H1 (cell line): ENCODE measurements at regions not wholly inside any gene's neighbourhood (a gene's known extent, or its start where the extent isn't known, plus 50 kb on each side); places are given as distances from the start of the nearest gene placed in this dataset.

ENCODE experiments used
- CTCF ChIA-PET: fragments of 300-600 bp; sonication (Branson Sonifier 250); formaldehyde crosslinking; loops from one replicate; lab custom pipeline; 2021; ENCODE audit not compliant: partially characterized antibody; lab: Charles Lee
- POLR2A ChIA-PET: fragments of 300-600 bp; sonication (Branson Sonifier 250); formaldehyde crosslinking; loops from one replicate; lab custom pipeline; 2021; ENCODE audit warnings: inconsistent platforms; ENCODE audit not compliant: partially characterized antibody; lab: Charles Lee
- DNase-seq, 2 experiments: peaks; one replicate each; pipeline versions ENCODE4 v3.0.0 to v3.0.0-alpha.2; 2010 to 2022; ENCODE audit warnings: low spot score in 2 of 2, low read depth in 1 of 2, mixed read lengths in 1 of 2
- FAIRE-seq: peaks from 2 replicates; lab custom pipeline; 2011; peaks lifted over from hg19 to GRCh38; lab: Jason Lieb, UNC
- H2AFZ ChIP-seq: 2 replicates; pipeline ENCODE4 v1.8.1; 2012; ENCODE audit warnings: low read length, inconsistent platforms
- H2AK5ac ChIP-seq: 2 replicates; pipeline ENCODE4 v1.6.1; 2013; ENCODE audit warnings: low read depth, low read length
- H2BK120ac ChIP-seq: replicated peaks from 2 replicates; pipeline ENCODE3; 2013; ENCODE audit warnings: low read depth, low read length, inconsistent platforms
- H2BK12ac ChIP-seq: 2 replicates; pipeline ENCODE4 v1.6.1; 2013; ENCODE audit warnings: low read depth, low read length
- H2BK15ac ChIP-seq: 2 replicates; pipeline ENCODE4 v1.6.1; 2013; ENCODE audit warnings: low read length
- H2BK20ac ChIP-seq: 2 replicates; pipeline ENCODE4 v1.6.1; 2013; ENCODE audit warnings: low read length
- H2BK5ac ChIP-seq: 2 replicates; pipeline ENCODE4 v1.6.1; 2013; ENCODE audit warnings: low read depth, low read length
- H3K14ac ChIP-seq: 2 replicates; pipeline ENCODE4 v1.6.1; 2013; ENCODE audit warnings: inconsistent platforms; ENCODE audit not compliant: insufficient read length
- H3K18ac ChIP-seq: 2 replicates; pipeline ENCODE4 v1.6.1; 2013; ENCODE audit warnings: low read length; ENCODE audit errors: extremely low read depth
- H3K23ac ChIP-seq: 2 replicates; pipeline ENCODE4 v1.6.1; 2013; ENCODE audit warnings: inconsistent platforms; ENCODE audit not compliant: insufficient read length
- H3K23me2 ChIP-seq: 2 replicates; pipeline ENCODE4 v1.6.1; 2013; ENCODE audit warnings: low read depth, low read length
- H3K27ac ChIP-seq: 2 replicates; pipeline ENCODE4 v1.6.1; 2011; ENCODE audit warnings: low read depth, low read length, inconsistent platforms
- H3K27me3 ChIP-seq, 4 experiments: replicated peaks in 1 of 4; 1 replicate in 1 of 4; 2 replicates in 3 of 4; pipeline versions ENCODE4 v1.6.1 to v1.8.1; 2011 to 2013; ENCODE audit warnings: low read length in 3 of 4, mild to moderate bottlenecking in 3 of 4, inconsistent platforms in 2 of 4, mixed read lengths in 2 of 4, moderate library complexity in 1 of 4; ENCODE audit not compliant: control insufficient read depth in 3 of 4, insufficient read depth in 3 of 4; ENCODE audit errors: extremely low read depth in 1 of 4
- H3K36me3 ChIP-seq, 4 experiments: 2 replicates each; pipeline versions ENCODE4 v1.6.1 to v1.8.1; 2011 to 2013; ENCODE audit warnings: mild to moderate bottlenecking in 4 of 4, low read length in 3 of 4, moderate library complexity in 2 of 4, control low read depth in 1 of 4, inconsistent platforms in 1 of 4; ENCODE audit not compliant: insufficient read depth in 4 of 4, control insufficient read depth in 2 of 4
- H3K4ac ChIP-seq: replicated peaks from 2 replicates; pipeline ENCODE3; 2013; ENCODE audit warnings: low read length, low read depth, mixed read lengths, inconsistent platforms; ENCODE audit not compliant: insufficient read length
- H3K4me1 ChIP-seq, 4 experiments: replicated peaks in 1 of 4; 1 replicate in 1 of 4; 2 replicates in 3 of 4; pipeline versions ENCODE4 v1.6.1 to v1.8.1; 2011 to 2013; ENCODE audit warnings: low read length in 3 of 4, inconsistent platforms in 2 of 4, mixed read lengths in 1 of 4; ENCODE audit not compliant: insufficient read depth in 4 of 4, control insufficient read depth in 3 of 4
- H3K4me2 ChIP-seq, 2 experiments: 2 replicates each; pipeline versions ENCODE4 v1.6.1 to v1.8.1; 2011 to 2013; ENCODE audit warnings: low read depth in 2 of 2, low read length in 2 of 2, control low read depth in 1 of 2, inconsistent platforms in 1 of 2, mild to moderate bottlenecking in 1 of 2; ENCODE audit not compliant: insufficient read depth in 1 of 2
- H3K4me3 ChIP-seq, 4 experiments: fragments of 200-600, 300-600 bp in 1 of 4; sonication (generic), shearing (Covaris generic), sonication (Bioruptor Twin) in 1 of 4; 2 replicates each; pipeline versions ENCODE4 v1.5.1 to v1.8.1; 2011 to 2016; ENCODE audit warnings: low read length in 4 of 4, low read depth in 3 of 4, control low read depth in 2 of 4, inconsistent platforms in 2 of 4, mild to moderate bottlenecking in 2 of 4, mixed read lengths in 1 of 4, moderate library complexity in 1 of 4; ENCODE audit not compliant: insufficient read depth in 2 of 4; ENCODE audit errors: extremely low read depth in 1 of 4
- H3K56ac ChIP-seq: replicated peaks from 2 replicates; pipeline ENCODE3; 2013; ENCODE audit warnings: low read depth, mild to moderate bottlenecking, mixed read lengths, low read length, inconsistent platforms; ENCODE audit not compliant: insufficient read length
- H3K79me1 ChIP-seq: 2 replicates; pipeline ENCODE4 v1.6.1; 2013; ENCODE audit warnings: low read depth, low read length, control low read depth
- H3K79me2 ChIP-seq, 2 experiments: 2 replicates each; pipeline versions ENCODE4 v1.6.1 to v1.8.1; 2012 to 2013; ENCODE audit warnings: low read length in 2 of 2, mild to moderate bottlenecking in 2 of 2, inconsistent platforms in 1 of 2; ENCODE audit not compliant: insufficient read depth in 2 of 2, control insufficient read depth in 1 of 2
- H3K9ac ChIP-seq, 4 experiments: replicated peaks in 1 of 4; 1 replicate in 1 of 4; 2 replicates in 3 of 4; pipeline versions ENCODE4 v1.6.1 to v1.8.1; 2011 to 2013; ENCODE audit warnings: low read depth in 3 of 4, low read length in 3 of 4, control low read depth in 2 of 4, mild to moderate bottlenecking in 2 of 4, moderate library complexity in 2 of 4, inconsistent platforms in 1 of 4; ENCODE audit errors: extremely low read depth in 1 of 4
- H3K9me3 ChIP-seq, 2 experiments: 2 replicates each; pipeline versions ENCODE4 v1.6.1 to v1.8.1; 2012 to 2013; ENCODE audit warnings: mild to moderate bottlenecking in 2 of 2, moderate library complexity in 2 of 2, control low read depth in 1 of 2, inconsistent platforms in 1 of 2, low read depth in 1 of 2, low read length in 1 of 2, mixed read lengths in 1 of 2; ENCODE audit not compliant: insufficient read depth in 2 of 2
- H4K20me1 ChIP-seq, 2 experiments: replicated peaks in 1 of 2; 2 replicates each; pipeline versions ENCODE3 to v1.8.1; 2011 to 2013; ENCODE audit warnings: inconsistent platforms in 2 of 2, low read length in 2 of 2, mild to moderate bottlenecking in 1 of 2; ENCODE audit not compliant: insufficient read depth in 2 of 2, control insufficient read depth in 1 of 2
- H4K5ac ChIP-seq: 2 replicates; pipeline ENCODE4 v1.6.1; 2013; ENCODE audit warnings: low read length, low read depth, mixed read lengths, inconsistent platforms; ENCODE audit not compliant: insufficient read length
- H4K8ac ChIP-seq: 2 replicates; pipeline ENCODE4 v1.8.0; 2013; ENCODE audit warnings: mild to moderate bottlenecking, moderate library complexity, low read length, inconsistent platforms; ENCODE audit not compliant: insufficient read depth; ENCODE audit errors: extremely low read depth
- H4K91ac ChIP-seq: replicated peaks from 2 replicates; pipeline ENCODE3; 2013; ENCODE audit warnings: low read length, mixed read lengths, inconsistent platforms; ENCODE audit not compliant: insufficient read length
- CHD1 ChIP-seq: IDR thresholded peaks from 2 replicates; pipeline ENCODE4 v1.6.1; 2012; ENCODE audit warnings: low read depth, low read length, improper control_type of control experiment
- CHD2 ChIP-seq: IDR thresholded peaks from 2 replicates; pipeline ENCODE4 v1.6.1; 2012; ENCODE audit warnings: low read length, improper control_type of control experiment
- CTCF ChIP-seq, 3 experiments: IDR thresholded peaks; 1 replicate in 2 of 3; 2 replicates in 1 of 3; pipeline versions ENCODE4 v1.5.1 to v1.6.1; 2011; ENCODE audit warnings: low read length in 3 of 3, mild to moderate bottlenecking in 3 of 3, inconsistent platforms in 2 of 3, low read depth in 1 of 3, moderate library complexity in 1 of 3; ENCODE audit not compliant: insufficient read depth in 1 of 3; ENCODE audit errors: control extremely low read depth in 1 of 3
- HDAC2 ChIP-seq, 2 experiments: fragments of 300-600 bp in 1 of 2; sonication (generic) in 1 of 2; IDR thresholded peaks; 2 replicates each; pipeline ENCODE4 v1.6.1; 2011 to 2012; ENCODE audit warnings: low read depth in 2 of 2, low read length in 2 of 2, mild to moderate bottlenecking in 2 of 2, moderate library complexity in 2 of 2, borderline replicate concordance in 1 of 2, inconsistent platforms in 1 of 2
- MAX ChIP-seq: IDR thresholded peaks from 2 replicates; pipeline ENCODE4 v1.6.1; 2012; ENCODE audit warnings: inconsistent platforms
- SUZ12 ChIP-seq: fragments of 200-600 bp; sonication (generic); IDR thresholded peaks from 2 replicates; pipeline ENCODE4 v1.6.1; 2012; ENCODE audit warnings: mild to moderate bottlenecking, inconsistent platforms, low read length, moderate library complexity, mixed read lengths
- TAF1 ChIP-seq: IDR thresholded peaks from 2 replicates; pipeline ENCODE4 v1.6.1; 2011; ENCODE audit warnings: mild to moderate bottlenecking, low read depth, low read length
- WGBS, 2 experiments: shearing (Covaris generic) in 1 of 2; methylation state at CpG; one replicate each; pipeline versions ENCODE4 v1.1.6 to v1.1.7; 2013 to 2015; ENCODE audit warnings: low lambda C conversion rate in 2 of 2, mixed read lengths in 2 of 2, inconsistent platforms in 1 of 2, low coverage in 1 of 2, missing lambda C conversion rate in 1 of 2; ENCODE audit not compliant: insufficient replicate concordance in 2 of 2, insufficient coverage in 1 of 2, insufficient read length in 1 of 2; ENCODE audit errors: extremely low coverage in 1 of 2, missing lambda C conversion rate in 1 of 2; 5-methylcytosine and 5-hydroxymethylcytosine counted together
- TF ChIP-seq, protein P1 (sequence below): IDR thresholded peaks from 2 replicates; pipeline ENCODE4 v1.6.1; 2011; ENCODE audit warnings: low read depth, mild to moderate bottlenecking, low read length; ENCODE audit not compliant: insufficient read depth

- Histone ChIP-seq H4K91ac (no peak overlapping the region), H3K9me3 (no peaks in the 10 kb centered on the region), H2BK15ac (no peak overlapping the region), H2BK12ac (no peak overlapping the region), H2BK20ac (no peak overlapping the region), H4K8ac (no peak overlapping the region), H3K23me2 (peaks cover 2% of the 10 kb centered on the region; the same call in 1 of the 2 replicates), H3K79me1 (no peaks in the 10 kb centered on the region), H3K4me2 (no peak overlapping the region), H2AFZ (no peak overlapping the region), H3K14ac (no peak overlapping the region), H3K27me3 (no peaks in the 10 kb centered on the region; a peak in 1 of 7 replicates), H3K79me2 (no peaks in the 10 kb centered on the region), H3K4me1 (peaks cover 0 to 6% (median 2%) of the 10 kb centered on the region in 4 experiments; a peak in 3 of 7 replicates), H2AK5ac (no peak overlapping the region), H3K4me3 (no peak overlapping the region), H3K23ac (no peak overlapping the region), H3K56ac (no peak overlapping the region), H3K27ac (no peak overlapping the region), H2BK120ac (no peak overlapping the region), H4K5ac (no peak overlapping the region), H3K36me3 (no peaks in the 10 kb centered on the region), H2BK5ac (no peak overlapping the region), H3K18ac (no peak overlapping the region), H3K9ac (no peak overlapping the region), H4K20me1 (no peaks in the 10 kb centered on the region), H3K4ac (no peak overlapping the region)
- ChIA-PET POLR2A (no interaction called here), CTCF (interaction anchor here (0.6 to 1.6 kb wide), 4 partner anchors 21 to 249 kb away, joined by 3 to 5 read pairs (median 4); no protein-coding TSS in a partner anchor)
- DNase-seq: no peak
- 91% methylated on average over 13 of the region's 15 CpGs; no CpG with 5 or more reads in 1 of the 2 experiments for WGBS, 2 experiments
- FAIRE-seq: no peak
- TF ChIP-seq MAX (no peak), CHD2 (no peak), TAF1 (no peak), HDAC2 (IDR thresholded peaks at IDR 0.05; ENCODE audit: borderline replicate concordance in 1 of 2, low read depth in 2 of 2, low read length in 2 of 2) (no peak), CHD1 (no peak), CTCF (IDR thresholded peaks at IDR 0.05; ENCODE audit: control extremely low read depth in 1 of 3, insufficient read depth in 1 of 3, low read depth in 1 of 3, low read length in 3 of 3) (no peak), SUZ12 (no peak)
- TF ChIP-seq, protein P1, sequence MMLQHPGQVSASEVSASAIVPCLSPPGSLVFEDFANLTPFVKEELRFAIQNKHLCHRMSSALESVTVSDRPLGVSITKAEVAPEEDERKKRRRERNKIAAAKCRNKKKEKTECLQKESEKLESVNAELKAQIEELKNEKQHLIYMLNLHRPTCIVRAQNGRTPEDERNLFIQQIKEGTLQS: no peak
Measured at GRCh38 chr6:44704240-44705150, 317.0 kb downstream of the CDC5L start.
